Omental fat pad (tissue), 3 donors: ENCODE measurements at regions not wholly inside any gene's neighbourhood (a gene's known extent, or its start where the extent isn't known, plus 50 kb on each side); places are given as distances from the start of the nearest gene placed in this dataset.

Experiments
- ATAC-seq: fragments of 150-250 bp; one replicate; pipeline ENCODE4 v1.9.1; 2016; ENCODE audit warnings: mild to moderate bottlenecking, moderate library complexity; ENCODE audit not compliant: low FRiP score
- DNase-seq: peaks from one replicate; pipeline ENCODE4 v3.0.0-alpha.2; 2019; ENCODE audit warnings: low spot score
- CTCF ChIP-seq, 3 donors: fragments of 450-650 bp; IDR thresholded peaks; one replicate each; pipeline ENCODE4 v1.5.1; 2016 to 2017; ENCODE audit warnings: antibody characterized with exemption in 3 of 3, mild to moderate bottlenecking in 3 of 3, moderate library complexity in 2 of 3

- DNase-seq (no peak), ATAC-seq (no peak)
- no peak for TF ChIP-seq CTCF (IDR thresholded peaks at IDR 0.05)
These were observed 239.2 kb downstream of the MSRB3 start for GRCh38 chr12:65517656-65518210.

GRCh38 chr12:65518771-65519170 is 240.3 kb downstream of the MSRB3 start:
- TF ChIP-seq CTCF (IDR thresholded peaks at IDR 0.05), result no peak
- ATAC-seq (no peak), DNase-seq (no peak)

- DNase-seq (no peak), ATAC-seq (no peak)
- TF ChIP-seq CTCF (IDR thresholded peaks at IDR 0.05), result no peak
These were observed 242.2 kb downstream of the MSRB3 start for GRCh38 chr12:65520658-65521057.

- no peak for DNase-seq
- TF ChIP-seq CTCF (IDR thresholded peaks at IDR 0.05), result no peak
- ATAC-seq, result no peak
These were observed 244.7 kb downstream of the MSRB3 start for GRCh38 chr12:65522956-65523860.

- no peak for TF ChIP-seq CTCF (IDR thresholded peaks at IDR 0.05)
- no peak for DNase-seq
- no peak for ATAC-seq
These were observed 246.2 kb downstream of the MSRB3 start for GRCh38 chr12:65524666-65525065.

- DNase-seq (no peak), ATAC-seq (no peak)
- no peak for TF ChIP-seq CTCF (IDR thresholded peaks at IDR 0.05)
These were observed 247.1 kb downstream of the MSRB3 start for GRCh38 chr12:65525491-65526141.
